ENCODE measurements at regions not wholly inside any gene's neighbourhood (a gene's known extent, or its start where the extent isn't known, plus 50 kb on each side); places are given as distances from the start of the nearest gene placed in this dataset.

DNA sequence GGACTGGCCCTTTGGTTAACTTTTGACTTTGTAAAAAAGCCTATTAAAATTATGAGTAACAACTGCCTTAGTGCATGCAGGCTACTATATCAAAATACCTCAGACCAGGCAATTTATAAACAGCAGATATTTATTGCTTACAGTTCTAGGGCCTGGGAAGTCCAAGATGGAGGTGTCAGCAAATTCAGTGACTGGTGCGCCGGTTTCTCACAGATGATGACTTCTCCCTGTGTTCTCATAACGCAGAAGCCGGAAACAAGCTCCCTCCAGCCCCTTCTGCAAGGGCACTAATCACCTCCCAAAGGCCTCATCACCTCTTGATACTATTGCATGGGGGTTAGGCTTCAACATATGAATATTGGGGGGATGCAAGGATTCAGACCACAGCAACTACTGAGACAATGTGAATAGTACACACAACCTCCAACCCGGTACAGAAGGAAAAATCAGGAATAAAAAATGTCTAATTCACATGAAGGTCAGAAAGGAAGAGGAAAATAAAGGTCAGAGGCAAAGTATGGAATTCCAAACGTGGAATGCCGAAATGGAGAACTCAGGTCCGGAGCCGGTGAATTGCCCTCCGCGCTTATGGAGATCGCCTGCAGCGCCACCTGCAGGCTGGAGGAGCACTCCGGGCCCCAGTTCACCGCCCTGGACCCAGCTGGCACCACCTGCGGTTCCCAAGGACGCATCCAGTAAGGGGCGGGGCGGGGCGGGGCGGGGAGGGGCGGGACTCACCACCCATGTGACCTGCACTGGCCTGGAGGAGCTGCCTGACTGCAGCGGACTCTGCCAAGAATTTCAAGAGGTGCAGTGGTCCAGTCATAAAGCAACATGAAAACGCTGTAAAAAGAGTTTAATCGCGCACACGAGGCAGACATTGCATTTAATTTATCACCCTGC, 203.4 kb downstream of the KIF26A start:
- WGBS (ENCODE audit: low lambda C conversion rate), result 76% methylated on average over 26 of the region's 27 CpGs
- Histone ChIP-seq H3K4me1 (ENCODE audit: control insufficient read depth in 1 of 2, insufficient read depth in 2 of 2, low read depth in 1 of 2, low read length in 1 of 2) (peaks cover 0 to 8% of the 10 kb centered on the region in 2 experiments; a peak in 1 of 4 replicates), H3K36me3 (replicated peaks in 1 of 2; ENCODE audit: control insufficient read depth in 1 of 2, insufficient read depth in 2 of 2, low read length in 1 of 2) (no peaks in the 10 kb centered on the region), H3K4me3 (ENCODE audit: low read depth in 2 of 2, low read length in 1 of 2) (no peak overlapping the region; a peak in 1 of 4 replicates), H3F3A (replicated peaks; ENCODE audit: insufficient read depth) (no peaks in the 10 kb centered on the region), H2AFZ (ENCODE audit: low read depth) (no peak overlapping the region), H3K4me2 (no peak overlapping the region), H3K9me3 (peaks cover 4% of the 10 kb centered on the region; the same call in 1 of the 2 replicates), H3K9me2 (no peaks in the 10 kb centered on the region), H3K79me2 (ENCODE audit: insufficient read depth) (no peaks in the 10 kb centered on the region), H3K9ac (no peak overlapping the region), H3K27me3 (ENCODE audit: insufficient read depth) (no peaks in the 10 kb centered on the region), H4K20me1 (ENCODE audit: insufficient read depth) (no peaks in the 10 kb centered on the region), H3K27ac (ENCODE audit: low read depth in 2 of 2, low read length in 1 of 2) (no peak overlapping the region)
- TF ChIP-seq, protein P1, sequence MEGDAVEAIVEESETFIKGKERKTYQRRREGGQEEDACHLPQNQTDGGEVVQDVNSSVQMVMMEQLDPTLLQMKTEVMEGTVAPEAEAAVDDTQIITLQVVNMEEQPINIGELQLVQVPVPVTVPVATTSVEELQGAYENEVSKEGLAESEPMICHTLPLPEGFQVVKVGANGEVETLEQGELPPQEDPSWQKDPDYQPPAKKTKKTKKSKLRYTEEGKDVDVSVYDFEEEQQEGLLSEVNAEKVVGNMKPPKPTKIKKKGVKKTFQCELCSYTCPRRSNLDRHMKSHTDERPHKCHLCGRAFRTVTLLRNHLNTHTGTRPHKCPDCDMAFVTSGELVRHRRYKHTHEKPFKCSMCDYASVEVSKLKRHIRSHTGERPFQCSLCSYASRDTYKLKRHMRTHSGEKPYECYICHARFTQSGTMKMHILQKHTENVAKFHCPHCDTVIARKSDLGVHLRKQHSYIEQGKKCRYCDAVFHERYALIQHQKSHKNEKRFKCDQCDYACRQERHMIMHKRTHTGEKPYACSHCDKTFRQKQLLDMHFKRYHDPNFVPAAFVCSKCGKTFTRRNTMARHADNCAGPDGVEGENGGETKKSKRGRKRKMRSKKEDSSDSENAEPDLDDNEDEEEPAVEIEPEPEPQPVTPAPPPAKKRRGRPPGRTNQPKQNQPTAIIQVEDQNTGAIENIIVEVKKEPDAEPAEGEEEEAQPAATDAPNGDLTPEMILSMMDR (IDR thresholded peaks at IDR 0.05), result peak; percentile 13; the same call in 1 of the 2 replicates
- no peak for TF ChIP-seq GATA2 (CRISPR knock-in tag; IDR thresholded peaks at IDR 0.05)
- ChIA-PET POLR2A (no interaction called here), CTCF (interaction anchor here (0.6 to 1.9 kb wide), 6 partner anchors 9 to 39 kb away, joined by 3 to 7 read pairs (median 4); no protein-coding TSS in a partner anchor)
- DNase-seq, result peak; percentile 67

DNA sequence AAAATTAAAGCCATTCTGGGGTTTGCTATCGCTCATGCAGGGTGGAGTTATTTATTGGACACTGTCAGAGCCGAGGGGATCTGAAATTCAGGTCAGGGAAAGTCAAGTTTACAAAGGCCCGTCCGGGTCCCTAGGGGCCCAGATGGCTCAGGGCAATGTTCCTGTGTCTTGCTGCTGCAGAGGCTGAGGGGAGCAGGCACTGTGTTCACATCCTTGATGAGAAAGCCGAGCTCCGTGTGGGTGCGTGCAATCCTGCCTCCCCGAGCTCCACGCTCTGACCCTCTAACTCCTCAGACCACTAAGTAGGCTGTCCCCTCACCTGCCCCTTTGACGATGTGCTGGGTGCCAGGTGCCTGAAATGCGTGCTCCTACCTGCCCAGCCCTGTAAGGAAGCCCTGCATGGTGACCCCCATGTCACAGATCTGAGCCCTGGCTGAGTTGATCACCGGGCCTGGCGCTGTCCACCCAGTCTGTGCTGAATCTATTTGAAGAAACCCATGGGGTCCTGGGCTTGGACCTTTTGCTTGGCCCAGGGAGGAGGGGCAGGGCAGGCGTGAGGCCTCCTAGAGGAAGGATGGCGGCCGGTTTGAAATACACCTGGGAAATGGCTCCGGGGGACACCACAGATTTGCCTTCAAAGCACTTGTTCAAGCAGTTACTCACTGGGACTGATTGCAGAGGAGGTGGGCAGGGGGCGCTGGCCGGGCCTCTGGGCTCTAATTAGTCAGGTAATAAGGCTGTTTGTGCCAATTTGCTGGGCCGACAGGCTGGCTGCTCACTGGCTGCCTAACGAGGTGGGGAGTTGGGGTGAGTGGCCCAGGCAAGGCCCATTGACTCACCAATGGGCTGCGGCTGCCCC, 204.3 kb downstream of the KIF26A start:
- Histone ChIP-seq H3K4me3 (ENCODE audit: low read depth in 2 of 2, low read length in 1 of 2) (no peak overlapping the region), H3K4me1 (ENCODE audit: control insufficient read depth in 1 of 2, insufficient read depth in 2 of 2, low read depth in 1 of 2, low read length in 1 of 2) (peaks cover 0 to 8% of the 10 kb centered on the region in 2 experiments; a peak in 1 of 4 replicates), H3F3A (replicated peaks; ENCODE audit: insufficient read depth) (no peaks in the 10 kb centered on the region), H3K9me2 (no peaks in the 10 kb centered on the region), H2AFZ (ENCODE audit: low read depth) (no peak overlapping the region), H3K9me3 (peaks cover 4% of the 10 kb centered on the region; the same call in 1 of the 2 replicates), H3K79me2 (ENCODE audit: insufficient read depth) (no peaks in the 10 kb centered on the region), H3K27ac (ENCODE audit: low read depth in 2 of 2, low read length in 1 of 2) (no peak overlapping the region), H4K20me1 (ENCODE audit: insufficient read depth) (no peaks in the 10 kb centered on the region), H3K4me2 (no peak overlapping the region), H3K27me3 (ENCODE audit: insufficient read depth) (no peaks in the 10 kb centered on the region), H3K9ac (no peak overlapping the region), H3K36me3 (replicated peaks in 1 of 2; ENCODE audit: control insufficient read depth in 1 of 2, insufficient read depth in 2 of 2, low read length in 1 of 2) (no peaks in the 10 kb centered on the region)
- 73% methylated on average over 15 of the region's 22 CpGs for WGBS (ENCODE audit: low lambda C conversion rate)
- ChIA-PET CTCF (interaction anchor here (0.8 to 1.5 kb wide), 4 partner anchors 13 to 42 kb away, joined by 3 to 7 read pairs (median 4); no protein-coding TSS in a partner anchor), POLR2A (no interaction called here)
- TF ChIP-seq, protein P2, sequence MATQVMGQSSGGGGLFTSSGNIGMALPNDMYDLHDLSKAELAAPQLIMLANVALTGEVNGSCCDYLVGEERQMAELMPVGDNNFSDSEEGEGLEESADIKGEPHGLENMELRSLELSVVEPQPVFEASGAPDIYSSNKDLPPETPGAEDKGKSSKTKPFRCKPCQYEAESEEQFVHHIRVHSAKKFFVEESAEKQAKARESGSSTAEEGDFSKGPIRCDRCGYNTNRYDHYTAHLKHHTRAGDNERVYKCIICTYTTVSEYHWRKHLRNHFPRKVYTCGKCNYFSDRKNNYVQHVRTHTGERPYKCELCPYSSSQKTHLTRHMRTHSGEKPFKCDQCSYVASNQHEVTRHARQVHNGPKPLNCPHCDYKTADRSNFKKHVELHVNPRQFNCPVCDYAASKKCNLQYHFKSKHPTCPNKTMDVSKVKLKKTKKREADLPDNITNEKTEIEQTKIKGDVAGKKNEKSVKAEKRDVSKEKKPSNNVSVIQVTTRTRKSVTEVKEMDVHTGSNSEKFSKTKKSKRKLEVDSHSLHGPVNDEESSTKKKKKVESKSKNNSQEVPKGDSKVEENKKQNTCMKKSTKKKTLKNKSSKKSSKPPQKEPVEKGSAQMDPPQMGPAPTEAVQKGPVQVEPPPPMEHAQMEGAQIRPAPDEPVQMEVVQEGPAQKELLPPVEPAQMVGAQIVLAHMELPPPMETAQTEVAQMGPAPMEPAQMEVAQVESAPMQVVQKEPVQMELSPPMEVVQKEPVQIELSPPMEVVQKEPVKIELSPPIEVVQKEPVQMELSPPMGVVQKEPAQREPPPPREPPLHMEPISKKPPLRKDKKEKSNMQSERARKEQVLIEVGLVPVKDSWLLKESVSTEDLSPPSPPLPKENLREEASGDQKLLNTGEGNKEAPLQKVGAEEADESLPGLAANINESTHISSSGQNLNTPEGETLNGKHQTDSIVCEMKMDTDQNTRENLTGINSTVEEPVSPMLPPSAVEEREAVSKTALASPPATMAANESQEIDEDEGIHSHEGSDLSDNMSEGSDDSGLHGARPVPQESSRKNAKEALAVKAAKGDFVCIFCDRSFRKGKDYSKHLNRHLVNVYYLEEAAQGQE (IDR thresholded peaks at IDR 0.05; ENCODE audit: low read depth, low read length), result no peak
- TF ChIP-seq RXRA (IDR thresholded peaks at IDR 0.05; ENCODE audit: borderline replicate concordance, low read depth) (no peak), TCF12 (IDR thresholded peaks at IDR 0.05) (no peak)
- TF ChIP-seq, protein P3, sequence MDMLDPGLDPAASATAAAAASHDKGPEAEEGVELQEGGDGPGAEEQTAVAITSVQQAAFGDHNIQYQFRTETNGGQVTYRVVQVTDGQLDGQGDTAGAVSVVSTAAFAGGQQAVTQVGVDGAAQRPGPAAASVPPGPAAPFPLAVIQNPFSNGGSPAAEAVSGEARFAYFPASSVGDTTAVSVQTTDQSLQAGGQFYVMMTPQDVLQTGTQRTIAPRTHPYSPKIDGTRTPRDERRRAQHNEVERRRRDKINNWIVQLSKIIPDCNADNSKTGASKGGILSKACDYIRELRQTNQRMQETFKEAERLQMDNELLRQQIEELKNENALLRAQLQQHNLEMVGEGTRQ (IDR thresholded peaks at IDR 0.05; ENCODE audit: borderline replicate concordance, low read depth, low read length), result no peak
- DNase-seq, result no peak

Data from SK-N-SH (cell line).